Pancreas (tissue), 10 donors: ENCODE measurements at regions not wholly inside any gene's neighbourhood (a gene's known extent, or its start where the extent isn't known, plus 50 kb on each side); places are given as distances from the start of the nearest gene placed in this dataset.

Experiments used
- ATAC-seq, 4 donors: fragments of 200-7000 bp; cut with Tn5 transposase; one replicate each; pipeline versions ENCODE4 v1.8.0 to v1.9.1; 2020; ENCODE audit warnings: mild to moderate bottlenecking in 4 of 4, moderate library complexity in 4 of 4
- DNase-seq, 6 donors: peaks; one replicate each; pipeline ENCODE4 v3.0.0-alpha.2; 2020
- FAIRE-seq: peaks from 2 replicates; lab custom pipeline; 2012; peaks lifted over from hg19 to GRCh38; lab: Jason Lieb, UNC
- H3K27ac ChIP-seq, 4 donors: fragments of 200-600 bp; sonication (generic); 1 replicate in 3 of 4; 2 replicates in 1 of 4; pipeline versions ENCODE4 v1.5.0 to v1.8.0; 2020
- H3K27me3 ChIP-seq, 4 donors: fragments of 200-600 bp; one replicate each; pipeline ENCODE4 v1.8.0; 2021
- H3K36me3 ChIP-seq, 3 donors: fragments of 200-600 bp; sonication (generic) in 1 of 3; one replicate each; pipeline versions ENCODE4 v1.5.0 to v1.8.0; 2020 to 2021
- H3K4me1 ChIP-seq, 3 donors: fragments of 200-600 bp; one replicate each; pipeline ENCODE4 v1.8.0; 2021
- H3K4me3 ChIP-seq, 4 donors: fragments of 200-600 bp; sonication (generic) in 2 of 4; one replicate each; pipeline versions ENCODE4 v1.5.0 to v1.8.0; 2020 to 2021
- H3K9me3 ChIP-seq, 4 donors: fragments of 200-600 bp; one replicate each; pipeline ENCODE4 v1.8.0; 2021
- CTCF ChIP-seq, 4 donors: fragments of 200-600 bp; sonication (generic) in 3 of 4; IDR thresholded peaks; one replicate each; pipeline versions ENCODE4 v1.5.0 to v1.8.0; 2021; ENCODE audit warnings: antibody characterized with exemption in 4 of 4
- WGBS, 2 donors: extraction: QIAGEN DNeasy Blood & Tissue Kit; methylation state at CpG; one replicate each; pipeline ENCODE4 v1.1.7; 2013; 5-methylcytosine and 5-hydroxymethylcytosine counted together
- intact Hi-C, 3 donors: fragments of 100-400 bp; cut with DNase I; formaldehyde crosslinking; loops; one replicate each; pipeline versions ENCODE4 v1.11.1 to v1.14.2; 2022
- donor health status: healthy with polysubstance abuse.
- donor health status: DM: no; HTN: no; CAD: no; lungs with moderate emphysema.
- donor health status: DM: no; HTN: no; CAD: no.
- donor health status: control.
- donor health status: control.
- donor health status: Bipolar disorder and iron deficiency.
- donor health status: DM: yes; HTN: yes; CAD: no.
- donor health status: DM: no; HTN: no; CAD: no.
- donor health status: DM: no; HTN: no; CAD: no.
- donor health status: DM: yes; HTN: yes; CAD: no.

- TF ChIP-seq CTCF (IDR thresholded peaks at IDR 0.05), result no peak
- no peak overlapping the region for H3K4me3 ChIP-seq
- no peak for FAIRE-seq
- peaks cover 5 to 31% (median 27%) of the 10 kb centered on the region in 3 donors for H3K4me1 ChIP-seq
- no peaks in the 10 kb centered on the region for H3K36me3 ChIP-seq
- H3K27me3 ChIP-seq, result no peaks in the 10 kb centered on the region
- DNase-seq, result no peak
- intact Hi-C loops, result no loop called here
- no peak for ATAC-seq
- 51 to 65% methylated on average over 4 of the region's 4 CpGs for WGBS, 2 donors
- peak overlapping the region in 2 of 4 donors; percentile 78 to 80 for H3K27ac ChIP-seq
- H3K9me3 ChIP-seq, result no peaks in the 10 kb centered on the region
These were observed 53.4 kb upstream of the SLC35B4 start for GRCh38 chr7:134370135-134370534.

- no peak for FAIRE-seq
- 0 to 3% methylated on average over 2 of the region's 2 CpGs for WGBS, 2 donors
These were observed 52.3 kb upstream of the SLC35B4 start for GRCh38 chr7:134368851-134369544.

GRCh38 chr7:134367956-134368749 is 51.4 kb upstream of the SLC35B4 start:
- H3K27me3 ChIP-seq, result no peaks in the 10 kb centered on the region
- H3K4me1 ChIP-seq, result peaks cover 9 to 31% (median 27%) of the 10 kb centered on the region in 3 donors
- FAIRE-seq (no peak), DNase-seq (no peak), ATAC-seq (no peak)
- H3K27ac ChIP-seq, result peak overlapping the region in 2 of 4 donors; percentile 78 to 80
- WGBS, 2 donors, result 77 to 80% methylated on average over 5 of the region's 5 CpGs
- no peak for TF ChIP-seq CTCF (IDR thresholded peaks at IDR 0.05)
- H3K4me3 ChIP-seq, result no peak overlapping the region
- intact Hi-C loops, result no loop called here
- H3K9me3 ChIP-seq, result no peaks in the 10 kb centered on the region
- no peaks in the 10 kb centered on the region for H3K36me3 ChIP-seq

More at GRCh38 chr7:134368851-134369544, 52.3 kb upstream of the SLC35B4 start:
- H3K9me3 ChIP-seq, result no peaks in the 10 kb centered on the region
- intact Hi-C loops, result no loop called here
- ATAC-seq (peak; percentile 90 to 92 (median 92)), DNase-seq (peak in 4 of 6 donors; percentile 38 to 65 (median 58))
- peak overlapping the region; percentile 7 to 80 (median 70) for H3K27ac ChIP-seq
- H3K36me3 ChIP-seq, result no peaks in the 10 kb centered on the region
- no peaks in the 10 kb centered on the region for H3K27me3 ChIP-seq
- H3K4me1 ChIP-seq, result peaks cover 9 to 31% (median 28%) of the 10 kb centered on the region in 3 donors
- H3K4me3 ChIP-seq, result no peak overlapping the region
- no peak for TF ChIP-seq CTCF (IDR thresholded peaks at IDR 0.05)
